H1 (cell line): ENCODE measurements at regions not wholly inside any gene's neighbourhood (a gene's known extent, or its start where the extent isn't known, plus 50 kb on each side); places are given as distances from the start of the nearest gene placed in this dataset.

Experiments
- ATF2 ChIP-seq: IDR thresholded peaks from 2 replicates; pipeline ENCODE4 v1.6.1; 2012; ENCODE audit warnings: low read length, inconsistent platforms
- CHD1 ChIP-seq: IDR thresholded peaks from 2 replicates; pipeline ENCODE4 v1.6.1; 2012; ENCODE audit warnings: low read depth, low read length, improper control_type of control experiment
- CTCF ChIP-seq, 3 experiments: IDR thresholded peaks; 1 replicate in 2 of 3; 2 replicates in 1 of 3; pipeline versions ENCODE4 v1.5.1 to v1.6.1; 2011; ENCODE audit warnings: low read length in 3 of 3, mild to moderate bottlenecking in 3 of 3, inconsistent platforms in 2 of 3, low read depth in 1 of 3, moderate library complexity in 1 of 3; ENCODE audit not compliant: insufficient read depth in 1 of 3; ENCODE audit errors: control extremely low read depth in 1 of 3
- GTF2F1 ChIP-seq: IDR thresholded peaks from 2 replicates; pipeline ENCODE4 v1.6.1; 2012; ENCODE audit warnings: low read depth, low read length, improper control_type of control experiment, borderline replicate concordance
- JUND ChIP-seq: IDR thresholded peaks from 2 replicates; pipeline ENCODE4 v1.6.1; 2011; ENCODE audit warnings: mild to moderate bottlenecking, improper control_type of control experiment, low read length
- KDM1A ChIP-seq: fragments of 200-600, 300-600 bp; sonication (generic); IDR thresholded peaks from 2 replicates; pipeline ENCODE4 v1.7.1; 2016; ENCODE audit warnings: mild to moderate bottlenecking, low read length, borderline replicate concordance
- SUZ12 ChIP-seq: fragments of 200-600 bp; sonication (generic); IDR thresholded peaks from 2 replicates; pipeline ENCODE4 v1.6.1; 2012; ENCODE audit warnings: mild to moderate bottlenecking, inconsistent platforms, low read length, moderate library complexity, mixed read lengths
- YY1 ChIP-seq: IDR thresholded peaks from 2 replicates; pipeline ENCODE4 v1.6.1; 2011; ENCODE audit warnings: low read depth, mild to moderate bottlenecking, low read length

GRCh38 chr9:107425101-107426025, 64.2 kb downstream of the KLF4 start (continued):
- TF ChIP-seq KDM1A (peak; percentile 68), GTF2F1 (no peak), CTCF (IDR thresholded peaks at IDR 0.05; ENCODE audit: control extremely low read depth in 1 of 3, insufficient read depth in 1 of 3, low read depth in 1 of 3, low read length in 3 of 3) (peak; percentile 69 to 98 (median 92)), YY1 (no peak), ATF2 (no peak), JUND (no peak), SUZ12 (no peak), CHD1 (no peak)
- TF ChIP-seq, all 59 proteins: peak for 14
